ENCODE measurements at regions not wholly inside any gene's neighbourhood (a gene's known extent, or its start where the extent isn't known, plus 50 kb on each side); places are given as distances from the start of the nearest gene placed in this dataset.

DNA sequence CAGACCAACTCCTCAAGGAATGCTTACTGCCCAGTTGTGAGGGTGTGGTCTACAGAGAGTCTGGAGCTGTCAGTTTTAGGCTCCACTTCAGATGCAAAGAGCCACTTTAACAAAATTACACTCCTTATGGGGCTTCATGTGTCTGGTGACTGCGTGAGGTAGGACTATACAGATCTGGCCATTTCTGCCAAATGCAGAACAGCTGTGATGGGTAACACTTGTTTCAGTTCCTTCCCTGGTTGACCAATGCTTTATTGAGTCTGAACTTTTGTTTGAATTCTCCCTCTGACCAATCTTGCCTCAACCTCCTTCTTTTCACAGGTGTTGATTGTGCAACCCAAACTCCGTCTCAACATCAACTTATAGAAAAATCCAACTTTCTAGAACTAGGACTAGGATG, 181.2 kb downstream of the OMA1 start:
- no peak for DNase-seq

DNA sequence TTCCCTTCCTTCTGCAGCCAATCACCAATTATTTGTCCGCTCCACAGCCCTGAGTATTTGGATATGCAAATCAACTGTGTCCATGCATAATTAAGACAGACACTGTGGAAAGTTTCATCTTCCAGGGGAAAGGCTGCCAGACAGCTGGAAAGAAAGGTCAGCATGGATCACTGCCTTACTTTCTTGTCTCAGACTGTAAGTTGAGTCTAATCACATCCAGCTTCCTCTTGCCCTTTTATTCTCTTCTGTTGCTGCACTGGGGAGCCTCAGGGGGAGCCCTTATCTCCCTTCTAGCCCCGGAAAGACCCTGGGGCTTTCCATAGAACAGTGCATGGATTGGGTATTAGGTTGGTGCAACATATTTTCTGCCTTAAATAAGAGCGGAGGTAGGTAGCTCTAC, 182.9 kb downstream of the OMA1 start:
- no peak for DNase-seq

DNA sequence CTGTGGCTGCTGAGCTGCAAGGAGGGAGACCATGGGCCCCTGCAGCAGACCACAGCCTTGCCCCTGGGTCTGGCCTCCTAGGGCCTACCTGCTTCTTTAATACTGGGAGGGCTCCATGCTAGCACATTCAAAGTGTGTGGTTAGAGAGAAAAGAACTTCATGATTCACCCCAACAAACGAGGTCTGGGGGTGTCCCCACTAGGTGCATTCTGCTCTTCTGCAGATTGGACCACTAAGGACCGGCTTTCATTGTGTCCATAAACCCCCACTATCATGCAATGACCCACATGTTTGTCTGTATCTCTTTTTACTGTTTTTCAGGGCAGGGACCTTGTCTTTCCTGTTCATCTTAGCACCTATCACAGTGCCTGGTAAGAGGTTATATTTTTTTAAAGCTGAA, 185.4 kb downstream of the OMA1 start:
- DNase-seq, result no peak

- DNase-seq, result no peak
Measured at GRCh38 chr1:58358346-58358745, 188.2 kb downstream of the OMA1 start.

DNA sequence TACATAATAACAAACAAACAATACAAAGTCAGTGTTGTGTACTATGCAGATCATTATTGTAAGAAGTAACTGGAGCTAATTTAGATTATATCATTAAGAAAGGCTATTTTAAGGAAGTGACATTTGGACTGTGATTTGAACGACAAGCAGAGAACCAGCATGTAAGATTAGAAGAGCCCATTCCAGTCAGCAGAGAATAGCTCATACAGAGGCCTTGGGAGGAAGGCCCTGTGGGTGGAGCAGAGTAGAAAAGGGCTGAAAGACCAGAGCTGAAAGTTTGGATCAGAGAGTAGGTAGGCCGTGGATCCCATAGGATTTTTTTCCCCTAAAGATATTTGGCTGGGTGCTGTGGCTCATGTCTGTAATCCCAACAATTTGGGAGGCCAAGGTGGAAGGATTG, 190.1 kb downstream of the OMA1 start:
- no peak for DNase-seq

DNA sequence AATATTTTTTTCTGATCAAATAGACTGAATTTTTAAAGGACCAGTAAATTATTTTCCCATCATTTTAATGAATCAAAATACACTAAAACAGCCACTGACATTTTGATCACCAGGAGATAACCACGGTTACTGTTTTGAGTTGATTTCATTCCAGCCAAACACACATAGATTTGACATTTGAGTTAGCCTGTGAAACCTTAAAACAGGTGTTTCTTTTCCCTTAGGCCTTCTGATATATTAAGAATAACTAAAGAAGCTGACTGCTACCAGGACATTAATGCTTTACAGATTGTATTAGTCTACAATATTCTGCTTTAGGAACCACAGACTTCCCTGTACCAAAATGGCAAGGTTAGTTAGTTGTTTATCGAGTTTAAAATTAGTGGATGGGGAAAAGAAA, 193.4 kb downstream of the OMA1 start:
- no peak for DNase-seq

DNA sequence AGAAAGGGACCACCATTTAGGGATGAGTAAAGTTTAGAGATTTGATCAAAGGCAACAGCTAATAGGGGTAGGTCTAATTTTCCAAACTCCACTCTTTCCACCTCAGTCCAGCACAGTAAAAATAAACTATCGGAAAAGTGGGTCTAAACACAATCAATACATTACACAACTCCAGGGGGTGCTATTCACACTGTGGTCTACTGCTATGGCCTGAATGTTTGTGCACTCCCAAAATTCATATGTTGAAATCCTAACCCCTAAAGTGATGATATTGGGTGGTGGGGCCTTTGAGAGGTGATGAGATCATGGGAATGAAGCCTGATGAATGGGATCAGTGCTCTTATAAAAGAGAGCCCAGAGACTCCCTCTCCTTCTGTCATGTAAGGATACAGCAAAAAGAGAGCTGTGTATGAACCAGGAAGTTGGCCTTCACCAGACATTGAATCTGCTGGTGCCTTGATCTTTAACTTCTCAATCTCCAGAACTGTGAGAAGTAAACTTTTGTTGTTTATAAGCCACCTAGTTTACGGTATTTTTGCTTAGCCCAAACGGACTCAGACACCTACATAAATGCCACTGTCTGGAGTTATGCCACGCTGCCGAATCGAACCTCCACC, 193.9 kb downstream of the OMA1 start:
- DNase-seq, result no peak

DNA sequence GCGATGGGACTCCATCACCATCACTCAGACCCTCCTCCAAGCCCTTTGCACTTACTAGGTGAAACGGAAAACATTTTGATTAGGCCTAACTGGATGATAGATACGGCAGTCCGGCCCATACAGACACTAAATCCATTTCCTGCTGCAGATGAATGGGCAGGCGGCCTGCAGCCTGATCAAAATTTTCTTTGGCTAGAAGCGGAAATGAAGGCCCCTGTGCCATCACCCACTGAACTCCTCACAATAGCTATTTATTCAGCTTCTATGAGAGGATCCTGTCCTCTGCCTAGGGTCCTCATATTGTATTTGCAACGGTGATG, 200.5 kb downstream of the OMA1 start:
- no peak for DNase-seq

DNA sequence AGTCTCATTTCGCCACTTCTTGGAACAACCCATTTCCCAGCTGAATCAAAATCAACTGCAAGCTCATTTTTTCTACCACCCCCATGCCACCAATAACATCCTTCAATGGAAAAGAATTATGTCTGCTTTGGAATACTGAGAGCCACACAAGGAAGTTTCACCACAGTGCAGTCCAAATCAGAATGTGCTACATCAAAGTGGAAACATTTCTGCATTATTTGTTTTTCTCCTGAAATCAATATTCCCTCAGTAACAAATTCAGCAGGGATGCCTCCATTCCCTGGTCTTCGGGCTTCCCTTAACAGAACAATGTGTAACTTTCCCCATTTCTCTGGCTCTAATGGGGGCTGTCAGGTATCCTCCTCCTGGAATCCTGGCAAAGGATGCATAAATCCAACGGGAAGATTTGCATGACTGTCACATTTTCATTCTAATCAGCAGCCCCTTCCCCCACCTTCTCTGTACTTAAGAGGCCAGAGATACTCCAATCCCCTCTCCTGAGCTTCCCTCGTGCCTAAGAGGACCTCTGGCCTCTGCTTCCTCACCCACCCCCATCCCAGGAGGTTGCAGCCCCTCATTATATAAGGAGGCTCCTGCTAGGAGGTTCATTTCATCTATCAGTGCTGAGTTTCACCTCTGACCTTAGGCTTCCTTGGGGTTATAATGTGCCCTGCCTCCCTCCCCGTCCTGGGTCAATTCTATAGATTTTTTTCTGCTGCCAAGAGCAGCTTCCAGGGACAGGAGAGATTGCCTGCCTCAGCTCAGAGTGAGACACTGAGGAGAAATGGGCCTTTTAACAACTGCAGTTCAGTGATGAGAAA, 201.1 kb downstream of the OMA1 start:
- no peak for DNase-seq

- DNase-seq, result no peak
Measured at GRCh38 chr1:58340185-58340584, 206.3 kb downstream of the OMA1 start.

DNA sequence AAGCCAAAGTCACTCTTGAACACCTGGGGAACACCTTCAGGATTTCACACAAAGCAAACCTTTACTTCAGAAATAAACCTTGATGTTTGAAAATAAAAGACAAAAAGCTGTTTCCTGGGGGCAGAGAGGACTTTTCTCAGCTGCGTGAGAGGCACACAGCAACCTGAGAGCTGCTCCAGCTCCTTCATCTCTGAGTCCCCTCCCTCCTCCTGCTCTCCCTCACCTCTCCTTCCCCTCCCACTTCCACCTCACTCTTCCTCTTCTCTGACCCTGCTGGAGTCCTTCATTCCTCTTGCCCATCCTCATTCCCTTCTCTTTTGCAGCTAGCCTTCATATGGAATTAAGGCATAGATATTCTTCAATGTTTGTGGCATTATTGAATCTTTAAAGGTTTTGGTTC, 208.4 kb downstream of the OMA1 start:
- DNase-seq, result no peak

DNA sequence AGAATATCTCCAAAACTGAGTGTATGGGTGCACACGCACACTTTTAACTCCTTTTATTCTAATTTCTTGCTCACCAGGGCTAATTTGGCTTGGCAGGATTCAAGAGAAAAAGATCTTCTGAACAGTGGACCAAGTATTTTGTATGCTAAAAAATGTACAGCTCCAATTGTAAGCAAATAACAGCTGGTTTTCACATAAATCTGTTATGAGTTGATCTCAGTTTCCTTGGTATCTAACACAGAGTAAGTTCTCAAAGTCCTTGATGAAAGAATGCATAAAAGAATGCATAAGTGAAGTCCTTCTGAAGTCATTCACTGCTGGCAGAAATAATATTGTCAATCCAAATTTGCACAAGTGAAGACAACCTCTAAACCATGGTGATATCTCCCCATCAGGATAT, 213.0 kb downstream of the OMA1 start:
- no peak for DNase-seq

DNA sequence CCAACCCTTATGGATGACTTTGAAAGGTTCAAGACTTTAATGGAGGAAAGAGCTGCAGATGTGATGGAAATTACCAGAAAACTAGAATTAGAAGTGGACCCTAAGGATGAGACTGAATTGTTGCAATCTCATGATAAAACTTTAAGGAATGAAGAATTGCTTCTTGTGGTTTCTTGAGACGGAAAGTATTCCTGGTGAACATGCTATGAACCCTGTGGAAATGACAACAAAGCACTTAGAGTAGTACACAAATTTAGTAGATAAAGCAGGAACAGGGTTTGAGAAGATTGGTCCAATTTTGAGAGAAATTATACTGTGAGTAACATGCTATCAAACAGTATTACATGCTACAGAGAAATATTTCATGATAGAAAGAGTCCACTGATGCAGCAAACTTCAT, 215.4 kb downstream of the OMA1 start:
- DNase-seq, result no peak

GRCh38 chr1:58325866-58326265, 220.7 kb downstream of the OMA1 start:
- no peak for DNase-seq

- no peak for DNase-seq
Measured at GRCh38 chr1:58324558-58324957, 222.0 kb downstream of the OMA1 start.

- no peak for DNase-seq
Measured at GRCh38 chr1:58318157-58319005, 228.1 kb downstream of the OMA1 start.

- DNase-seq, result no peak
Measured at GRCh38 chr1:58317694-58318093, 228.8 kb downstream of the OMA1 start.

GRCh38 chr1:58317086-58317485, 229.4 kb downstream of the OMA1 start:
- no peak for DNase-seq

DNA sequence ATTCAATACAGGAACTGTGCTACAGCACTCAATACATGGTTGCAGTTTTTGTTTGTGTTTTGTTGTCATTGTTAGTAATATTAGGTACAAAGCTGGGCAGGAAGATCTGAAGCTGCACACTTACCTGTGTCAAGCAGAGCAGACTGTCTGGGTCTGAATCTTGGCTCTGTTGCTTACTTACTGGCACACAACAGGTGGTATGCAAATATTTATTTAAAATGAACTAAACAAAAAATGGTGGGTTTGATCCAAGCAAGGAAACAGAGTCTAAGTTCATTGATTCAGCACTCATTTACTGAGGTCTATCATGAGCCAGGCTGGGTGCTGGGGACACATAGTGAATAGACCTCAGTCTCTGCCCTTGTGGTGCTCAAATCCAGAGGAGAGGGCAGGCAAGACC, 230.4 kb downstream of the OMA1 start:
- no peak for DNase-seq

DNA sequence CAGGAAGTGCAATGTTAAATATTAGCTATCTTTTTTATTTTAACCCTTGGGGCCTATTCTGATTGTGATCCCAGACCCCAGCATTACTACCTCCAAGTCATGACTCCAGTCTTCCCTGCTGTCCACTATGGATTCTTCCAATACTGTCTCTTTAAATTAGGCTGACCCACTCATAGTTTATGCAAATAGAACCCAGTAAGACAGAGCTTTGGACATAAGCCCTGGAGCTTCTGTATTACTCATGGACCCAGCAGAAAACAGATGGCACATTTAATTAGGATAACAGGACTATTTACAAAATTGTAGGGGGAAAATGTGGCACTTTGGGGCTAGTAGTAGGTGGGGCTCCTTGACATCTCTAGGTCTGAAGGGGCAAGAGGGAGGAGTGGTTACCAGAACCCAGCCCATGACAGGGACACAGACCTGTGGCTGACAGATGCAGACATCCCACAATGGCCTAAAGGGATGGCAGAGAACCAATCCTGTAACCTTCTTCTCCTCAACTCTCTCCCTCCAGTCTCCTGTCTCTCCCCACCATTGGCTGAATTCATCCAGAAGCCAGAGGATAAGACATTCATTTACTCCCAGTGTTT, 233.5 kb downstream of the OMA1 start:
- no peak for DNase-seq

DNA sequence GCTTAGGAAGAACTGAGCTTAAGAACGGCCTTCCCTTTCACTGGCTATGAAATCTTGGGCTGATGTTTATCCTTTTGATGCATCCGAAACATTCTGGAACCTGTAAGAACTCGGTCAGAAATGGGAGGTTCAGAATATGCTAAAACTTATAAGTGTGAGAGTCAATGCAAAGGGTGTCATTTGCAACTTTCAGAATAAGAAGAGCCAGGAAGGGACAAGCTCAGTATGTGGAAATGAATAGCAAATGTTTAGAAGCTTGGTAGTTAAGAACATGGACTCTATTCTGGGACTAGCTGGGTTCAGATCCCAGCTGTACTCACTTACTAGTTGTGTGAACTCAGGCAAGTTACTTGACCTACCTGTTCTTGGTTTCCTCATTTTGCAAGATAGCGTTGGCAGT, 234.1 kb downstream of the OMA1 start:
- no peak for DNase-seq

- DNase-seq, result no peak
Measured at GRCh38 chr1:58310881-58311280, 235.6 kb downstream of the OMA1 start.

DNA sequence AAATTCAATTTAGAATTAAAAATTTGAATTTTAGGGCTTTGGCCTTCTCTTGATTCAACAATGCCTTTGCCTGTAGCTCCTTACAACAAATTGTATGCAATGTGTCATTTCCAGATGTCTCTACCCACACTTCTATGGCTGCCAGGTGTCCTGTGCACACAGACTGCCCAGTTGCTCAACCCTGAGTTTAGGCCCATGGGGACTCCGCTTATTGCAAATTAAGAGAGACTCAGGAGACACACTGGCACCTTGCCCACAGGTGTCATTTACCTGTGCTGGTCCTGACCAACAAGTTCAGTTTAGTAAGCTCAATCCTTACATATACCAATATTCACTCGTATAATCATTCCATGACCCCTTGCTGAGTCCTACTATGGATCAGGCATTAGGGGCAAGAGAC, 236.1 kb downstream of the OMA1 start:
- no peak for DNase-seq

- DNase-seq, result no peak
Measured at GRCh38 chr1:58308206-58308605, 238.3 kb downstream of the OMA1 start.
